Neural cell (in vitro differentiated cells): ENCODE measurements at regions not wholly inside any gene's neighbourhood (a gene's known extent, or its start where the extent isn't known, plus 50 kb on each side); places are given as distances from the start of the nearest gene placed in this dataset.
A peak's percentile ranks its signal among the peaks of the same experiment; 100 is the strongest.

Source experiments
- H2AFZ ChIP-seq: fragments of 200-600, 300-800 bp; sonication (generic), shearing (Covaris generic); 2 replicates; pipeline ENCODE4 v1.6.0; 2014; ENCODE audit warnings: low read depth, mild to moderate bottlenecking, antibody characterized with exemption, low read length, moderate library complexity
- H3F3A ChIP-seq: fragments of 200-600 bp; shearing (Covaris generic); 2 replicates; pipeline ENCODE4 v1.6.1; 2016; ENCODE audit warnings: mild to moderate bottlenecking, moderate library complexity, mixed read lengths, antibody characterized with exemption, low read length; ENCODE audit not compliant: insufficient read depth, poor library complexity, severe bottlenecking
- H3K27ac ChIP-seq: fragments of 200-600, 300-800 bp; sonication (generic), shearing (Covaris generic); 2 replicates; pipeline ENCODE4 v1.5.1; 2014; ENCODE audit warnings: mild to moderate bottlenecking, low read length, moderate library complexity
- H3K27me3 ChIP-seq: fragments of 300-800, 200-600 bp; sonication (generic), shearing (Covaris generic); 2 replicates; pipeline ENCODE4 v1.6.0; 2014; ENCODE audit warnings: mild to moderate bottlenecking, low read depth, low read length, moderate library complexity; ENCODE audit not compliant: insufficient read depth
- H3K36me3 ChIP-seq: fragments of 300-800, 200-600 bp; sonication (generic), shearing (Covaris generic); 2 replicates; pipeline ENCODE4 v1.5.1; 2014; ENCODE audit warnings: mild to moderate bottlenecking, antibody characterized with exemption, low read length, moderate library complexity; ENCODE audit not compliant: insufficient read depth
- H3K4me2 ChIP-seq: fragments of 300-800, 200-600 bp; sonication (generic), shearing (Covaris generic); 2 replicates; pipeline ENCODE4 v1.6.0; 2014; ENCODE audit warnings: mild to moderate bottlenecking, low read length
- H3K4me3 ChIP-seq: fragments of 300-800, 200-600 bp; sonication (generic), shearing (Covaris generic); 2 replicates; pipeline ENCODE4 v1.5.1; 2014; ENCODE audit warnings: mild to moderate bottlenecking, low read length, moderate library complexity
- H3K79me2 ChIP-seq: fragments of 200-600 bp; shearing (Covaris generic); replicated peaks from 2 replicates; pipeline ENCODE4 v1.6.0; 2014; ENCODE audit warnings: mild to moderate bottlenecking, low read length, moderate library complexity; ENCODE audit not compliant: insufficient read depth
- H3K9ac ChIP-seq: fragments of 300-800, 200-600 bp; sonication (generic), shearing (Covaris generic); 2 replicates; pipeline ENCODE4 v1.6.1; 2016; ENCODE audit warnings: mild to moderate bottlenecking, low read length, mixed read lengths
- H3K9me2 ChIP-seq: fragments of 200-600 bp; shearing (Covaris generic); 2 replicates; pipeline ENCODE4 v1.6.1; 2016; ENCODE audit warnings: mild to moderate bottlenecking, low read length, mixed read lengths; ENCODE audit not compliant: insufficient read depth
- H3K9me3 ChIP-seq: fragments of 200-600, 300-800 bp; sonication (generic), shearing (Covaris generic); 2 replicates; pipeline ENCODE4 v1.6.1; 2016; ENCODE audit warnings: mild to moderate bottlenecking, mixed run types, low read length, moderate library complexity, mixed read lengths
- H4K20me1 ChIP-seq: fragments of 200-600 bp; shearing (Covaris generic); 2 replicates; pipeline ENCODE4 v1.6.1; 2016; ENCODE audit warnings: mild to moderate bottlenecking, mixed run types; ENCODE audit not compliant: insufficient read depth
- CTCF ChIP-seq: fragments of 450-650 bp; IDR thresholded peaks from 2 replicates; pipeline ENCODE4 v1.5.1; 2014; ENCODE audit warnings: antibody characterized with exemption, mild to moderate bottlenecking, moderate library complexity; ENCODE audit not compliant: poor library complexity, severe bottlenecking
- EP300 ChIP-seq: fragments of 450-650 bp; conservative IDR thresholded peaks from 2 replicates; pipeline ENCODE4 v1.6.1; 2014; ENCODE audit warnings: antibody characterized with exemption, mild to moderate bottlenecking, moderate library complexity; ENCODE audit not compliant: poor library complexity, severe bottlenecking
- EZH2 ChIP-seq: fragments of 200-600, 300-800 bp; shearing (Covaris generic), sonication (generic); IDR thresholded peaks from 2 replicates; pipeline ENCODE4 v1.6.1; 2014; ENCODE audit warnings: antibody characterized with exemption, low read length, borderline replicate concordance, mild to moderate bottlenecking; ENCODE audit not compliant: insufficient read depth, poor library complexity, severe bottlenecking
- MXI1 ChIP-seq: fragments of 450-650 bp; conservative IDR thresholded peaks from 2 replicates; pipeline ENCODE4 v1.6.1; 2014; ENCODE audit warnings: antibody characterized with exemption, mild to moderate bottlenecking; ENCODE audit not compliant: poor library complexity, severe bottlenecking
- POLR2AphosphoS5 ChIP-seq: IDR thresholded peaks from 2 replicates; pipeline ENCODE4 v1.6.1; 2012
- RAD21 ChIP-seq: fragments of 450-650 bp; conservative IDR thresholded peaks from 2 replicates; pipeline ENCODE4 v1.6.1; 2014; ENCODE audit warnings: antibody characterized with exemption, mild to moderate bottlenecking, moderate library complexity
- REST ChIP-seq: IDR thresholded peaks from 2 replicates; pipeline ENCODE4 v1.6.1; 2012; ENCODE audit warnings: borderline replicate concordance
- SMC3 ChIP-seq: fragments of 450-650 bp; conservative IDR thresholded peaks from 2 replicates; pipeline ENCODE4 v1.6.1; 2014; ENCODE audit warnings: antibody characterized with exemption, mild to moderate bottlenecking, moderate library complexity; ENCODE audit not compliant: poor library complexity
- TAF1 ChIP-seq: IDR thresholded peaks from 2 replicates; pipeline ENCODE4 v1.6.1; 2012; ENCODE audit warnings: low read depth

- no peak overlapping the region for H2AFZ ChIP-seq
- no peak overlapping the region for H3K9ac ChIP-seq
- no peaks in the 10 kb centered on the region for H3K9me2 ChIP-seq
- no peaks in the 10 kb centered on the region for H3K79me2 ChIP-seq
- H3K4me2 ChIP-seq: peak overlapping the region; percentile 32
- peak overlapping the region; percentile 6 for H3K4me3 ChIP-seq
- H3K36me3 ChIP-seq: no peaks in the 10 kb centered on the region
- H3K27me3 ChIP-seq: no peaks in the 10 kb centered on the region
- H3K27ac ChIP-seq: peak overlapping the region; percentile 57
- no peaks in the 10 kb centered on the region for H4K20me1 ChIP-seq
- TF ChIP-seq POLR2AphosphoS5 (peak; percentile 63), EP300 (peak; percentile 66), REST (peak; percentile 72), SMC3 (peak; percentile 38), RAD21 (no peak), TAF1 (no peak), CTCF (no peak), EZH2 (no peak), MXI1 (no peak)
- H3K9me3 ChIP-seq: no peaks in the 10 kb centered on the region
- no peaks in the 10 kb centered on the region for H3F3A ChIP-seq
Observed at GRCh38 chr7:21108182-21108581, 319.7 kb upstream of the SP4 start.

- Histone ChIP-seq H3K27me3 (no peaks in the 10 kb centered on the region), H3K27ac (no peak overlapping the region), H3K9ac (no peak overlapping the region), H3K79me2 (no peaks in the 10 kb centered on the region), H3K9me3 (no peaks in the 10 kb centered on the region), H3K9me2 (no peaks in the 10 kb centered on the region), H3F3A (no peaks in the 10 kb centered on the region), H3K36me3 (no peaks in the 10 kb centered on the region), H3K4me2 (no peak overlapping the region), H3K4me3 (no peak overlapping the region), H4K20me1 (no peaks in the 10 kb centered on the region), H2AFZ (no peak overlapping the region)
- TF ChIP-seq EP300: no peak
- TF ChIP-seq RAD21: no peak
- TF ChIP-seq SMC3: no peak
- no peak for TF ChIP-seq POLR2AphosphoS5
- no peak for TF ChIP-seq EZH2
- no peak for TF ChIP-seq TAF1
- TF ChIP-seq CTCF: no peak
- TF ChIP-seq REST: no peak
- no peak for TF ChIP-seq MXI1
Observed at GRCh38 chr7:21113609-21114415, 314.1 kb upstream of the SP4 start.
